ENCODE measurements at regions not wholly inside any gene's neighbourhood (a gene's known extent, or its start where the extent isn't known, plus 50 kb on each side); places are given as distances from the start of the nearest gene placed in this dataset.

DNA sequence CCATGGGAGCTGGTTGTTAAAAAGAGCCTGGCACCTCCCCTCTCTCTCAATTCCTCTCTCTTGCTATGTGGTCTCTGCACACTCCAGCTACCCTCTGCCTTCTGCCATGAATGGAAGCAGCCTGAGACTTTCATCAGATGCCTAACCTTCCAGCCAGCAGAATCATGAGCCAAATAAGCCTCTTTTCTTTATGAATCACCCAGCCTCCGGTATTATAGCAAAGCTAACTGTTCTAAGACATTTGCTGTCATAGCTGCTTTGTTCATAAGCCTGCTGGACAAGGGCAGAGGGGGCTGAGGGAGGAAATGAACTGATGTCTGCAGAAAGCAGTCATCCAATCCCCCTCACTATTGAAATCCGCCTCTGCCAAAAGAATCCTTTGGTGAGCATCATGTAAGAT, 196.7 kb downstream of the ZNF330 start:
- no peak for DNase-seq (ENCODE audit: insufficient read length, low spot score)
- FAIRE-seq: no peak
- TF ChIP-seq, protein P1, sequence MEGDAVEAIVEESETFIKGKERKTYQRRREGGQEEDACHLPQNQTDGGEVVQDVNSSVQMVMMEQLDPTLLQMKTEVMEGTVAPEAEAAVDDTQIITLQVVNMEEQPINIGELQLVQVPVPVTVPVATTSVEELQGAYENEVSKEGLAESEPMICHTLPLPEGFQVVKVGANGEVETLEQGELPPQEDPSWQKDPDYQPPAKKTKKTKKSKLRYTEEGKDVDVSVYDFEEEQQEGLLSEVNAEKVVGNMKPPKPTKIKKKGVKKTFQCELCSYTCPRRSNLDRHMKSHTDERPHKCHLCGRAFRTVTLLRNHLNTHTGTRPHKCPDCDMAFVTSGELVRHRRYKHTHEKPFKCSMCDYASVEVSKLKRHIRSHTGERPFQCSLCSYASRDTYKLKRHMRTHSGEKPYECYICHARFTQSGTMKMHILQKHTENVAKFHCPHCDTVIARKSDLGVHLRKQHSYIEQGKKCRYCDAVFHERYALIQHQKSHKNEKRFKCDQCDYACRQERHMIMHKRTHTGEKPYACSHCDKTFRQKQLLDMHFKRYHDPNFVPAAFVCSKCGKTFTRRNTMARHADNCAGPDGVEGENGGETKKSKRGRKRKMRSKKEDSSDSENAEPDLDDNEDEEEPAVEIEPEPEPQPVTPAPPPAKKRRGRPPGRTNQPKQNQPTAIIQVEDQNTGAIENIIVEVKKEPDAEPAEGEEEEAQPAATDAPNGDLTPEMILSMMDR (IDR thresholded peaks at IDR 0.05; ENCODE audit: insufficient read depth, missing control alignments): no peak

GRCh38 chr4:141425124-141425523, 204.4 kb downstream of the ZNF330 start:
- FAIRE-seq (no peak), DNase-seq (ENCODE audit: insufficient read length, low spot score) (no peak)
- TF ChIP-seq, protein P1 (IDR thresholded peaks at IDR 0.05; ENCODE audit: insufficient read depth, missing control alignments): no peak

- TF ChIP-seq, protein P1 (IDR thresholded peaks at IDR 0.05; ENCODE audit: insufficient read depth, missing control alignments): no peak
- FAIRE-seq: no peak
- no peak for DNase-seq (ENCODE audit: insufficient read length, low spot score)
Observed at GRCh38 chr4:141427726-141428296, 207.1 kb downstream of the ZNF330 start.

DNA sequence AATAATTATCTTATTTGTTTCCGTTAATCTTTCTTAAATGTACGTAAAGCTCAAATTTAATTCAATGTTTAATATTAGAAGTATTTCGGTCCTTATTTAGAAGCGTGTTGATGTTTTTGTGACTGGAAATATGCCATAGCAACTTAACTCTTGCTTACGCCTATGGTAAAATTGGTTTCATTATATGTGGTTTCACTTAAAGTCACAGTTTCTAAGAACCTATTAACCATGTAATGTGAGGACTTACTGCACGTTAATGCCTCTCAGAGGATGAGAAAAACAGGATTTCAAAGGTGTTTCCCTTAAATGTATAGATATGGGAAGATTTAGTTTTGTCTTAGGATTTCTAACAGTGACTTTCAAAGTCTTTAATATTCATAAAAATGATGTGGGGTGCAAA, 206.4 kb upstream of the IL15 start:
- TF ChIP-seq, protein P1 (IDR thresholded peaks at IDR 0.05; ENCODE audit: insufficient read depth, missing control alignments): no peak
- DNase-seq (ENCODE audit: insufficient read length, low spot score) (no peak), FAIRE-seq (no peak)

DNA sequence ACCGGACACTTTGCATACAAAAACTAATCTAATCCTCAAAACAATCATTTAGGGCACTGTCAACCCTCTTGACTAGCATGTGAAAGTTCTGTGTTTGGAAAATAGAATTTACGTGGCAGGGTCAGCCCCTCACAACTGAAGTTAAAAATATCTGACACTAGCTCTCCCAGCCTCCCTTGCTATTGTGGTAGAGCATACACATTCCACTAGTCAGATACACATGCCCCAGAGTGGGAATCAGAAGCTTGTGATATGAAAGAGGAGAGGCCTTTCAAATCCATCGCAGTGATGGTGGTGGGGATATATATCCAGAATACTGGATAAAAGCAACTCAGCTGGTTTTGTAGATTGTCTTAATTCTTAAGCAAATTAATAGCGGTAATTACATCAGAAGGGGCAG, 205.7 kb upstream of the IL15 start:
- FAIRE-seq (no peak), DNase-seq (ENCODE audit: insufficient read length, low spot score) (no peak)
- TF ChIP-seq, protein P1 (IDR thresholded peaks at IDR 0.05; ENCODE audit: insufficient read depth, missing control alignments): no peak

DNA sequence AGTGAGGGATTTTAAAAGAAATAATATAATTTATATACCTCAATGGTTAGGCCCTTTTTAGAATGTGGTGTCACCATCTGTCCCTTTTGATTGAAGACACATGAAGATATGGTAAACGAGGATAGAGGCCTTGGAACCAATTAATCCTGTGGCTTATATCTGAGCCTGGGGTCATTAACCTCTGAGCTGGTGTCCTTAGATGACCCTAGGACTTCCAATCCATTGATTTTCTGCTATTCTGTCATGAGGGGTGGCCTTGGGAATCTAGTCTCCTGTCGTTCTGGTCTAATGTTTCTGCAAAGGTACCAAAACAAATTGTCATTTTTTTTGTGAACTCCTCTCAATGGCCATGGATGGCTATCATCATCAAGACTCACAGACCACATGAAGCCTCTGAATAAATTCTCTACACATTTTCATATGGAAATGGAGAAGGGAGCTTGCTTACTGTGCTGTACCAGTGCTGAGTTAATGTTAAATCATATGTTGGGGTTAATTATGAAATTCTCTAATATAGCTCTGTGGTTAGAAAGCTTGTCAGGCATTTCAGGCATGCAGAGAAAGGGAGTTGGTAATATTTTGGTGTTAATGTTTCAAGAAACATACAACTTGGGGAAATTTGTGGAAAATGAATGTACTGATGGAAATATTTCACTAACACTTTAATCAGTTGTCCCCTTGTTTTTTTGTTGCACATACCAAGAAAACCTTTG, 204.2 kb upstream of the IL15 start:
- TF ChIP-seq, protein P1 (IDR thresholded peaks at IDR 0.05; ENCODE audit: insufficient read depth, missing control alignments): no peak
- DNase-seq (ENCODE audit: insufficient read length, low spot score) (no peak), FAIRE-seq (no peak)
